H1 (cell line): ENCODE measurements at regions not wholly inside any gene's neighbourhood (a gene's known extent, or its start where the extent isn't known, plus 50 kb on each side); places are given as distances from the start of the nearest gene placed in this dataset.

ENCODE experiments used
- CTCF ChIA-PET: fragments of 300-600 bp; sonication (Branson Sonifier 250); formaldehyde crosslinking; loops from one replicate; lab custom pipeline; 2021; ENCODE audit not compliant: partially characterized antibody; lab: Charles Lee
- POLR2A ChIA-PET: fragments of 300-600 bp; sonication (Branson Sonifier 250); formaldehyde crosslinking; loops from one replicate; lab custom pipeline; 2021; ENCODE audit warnings: inconsistent platforms; ENCODE audit not compliant: partially characterized antibody; lab: Charles Lee
- DNase-seq, 2 experiments: peaks; one replicate each; pipeline versions ENCODE4 v3.0.0 to v3.0.0-alpha.2; 2010 to 2022; ENCODE audit warnings: low spot score in 2 of 2, low read depth in 1 of 2, mixed read lengths in 1 of 2
- FAIRE-seq: peaks from 2 replicates; lab custom pipeline; 2011; peaks lifted over from hg19 to GRCh38; lab: Jason Lieb, UNC
- H2AFZ ChIP-seq: 2 replicates; pipeline ENCODE4 v1.8.1; 2012; ENCODE audit warnings: low read length, inconsistent platforms
- H2AK5ac ChIP-seq: 2 replicates; pipeline ENCODE4 v1.6.1; 2013; ENCODE audit warnings: low read depth, low read length
- H2BK120ac ChIP-seq: replicated peaks from 2 replicates; pipeline ENCODE3; 2013; ENCODE audit warnings: low read depth, low read length, inconsistent platforms
- H2BK12ac ChIP-seq: 2 replicates; pipeline ENCODE4 v1.6.1; 2013; ENCODE audit warnings: low read depth, low read length
- H2BK15ac ChIP-seq: 2 replicates; pipeline ENCODE4 v1.6.1; 2013; ENCODE audit warnings: low read length
- H2BK20ac ChIP-seq: 2 replicates; pipeline ENCODE4 v1.6.1; 2013; ENCODE audit warnings: low read length
- H2BK5ac ChIP-seq: 2 replicates; pipeline ENCODE4 v1.6.1; 2013; ENCODE audit warnings: low read depth, low read length
- H3K14ac ChIP-seq: 2 replicates; pipeline ENCODE4 v1.6.1; 2013; ENCODE audit warnings: inconsistent platforms; ENCODE audit not compliant: insufficient read length
- H3K18ac ChIP-seq: 2 replicates; pipeline ENCODE4 v1.6.1; 2013; ENCODE audit warnings: low read length; ENCODE audit errors: extremely low read depth
- H3K23ac ChIP-seq: 2 replicates; pipeline ENCODE4 v1.6.1; 2013; ENCODE audit warnings: inconsistent platforms; ENCODE audit not compliant: insufficient read length
- H3K23me2 ChIP-seq: 2 replicates; pipeline ENCODE4 v1.6.1; 2013; ENCODE audit warnings: low read depth, low read length
- H3K27ac ChIP-seq: 2 replicates; pipeline ENCODE4 v1.6.1; 2011; ENCODE audit warnings: low read depth, low read length, inconsistent platforms
- H3K27me3 ChIP-seq, 4 experiments: replicated peaks in 1 of 4; 1 replicate in 1 of 4; 2 replicates in 3 of 4; pipeline versions ENCODE4 v1.6.1 to v1.8.1; 2011 to 2013; ENCODE audit warnings: low read length in 3 of 4, mild to moderate bottlenecking in 3 of 4, inconsistent platforms in 2 of 4, mixed read lengths in 2 of 4, moderate library complexity in 1 of 4; ENCODE audit not compliant: control insufficient read depth in 3 of 4, insufficient read depth in 3 of 4; ENCODE audit errors: extremely low read depth in 1 of 4
- H3K36me3 ChIP-seq, 4 experiments: 2 replicates each; pipeline versions ENCODE4 v1.6.1 to v1.8.1; 2011 to 2013; ENCODE audit warnings: mild to moderate bottlenecking in 4 of 4, low read length in 3 of 4, moderate library complexity in 2 of 4, control low read depth in 1 of 4, inconsistent platforms in 1 of 4; ENCODE audit not compliant: insufficient read depth in 4 of 4, control insufficient read depth in 2 of 4
- H3K4ac ChIP-seq: replicated peaks from 2 replicates; pipeline ENCODE3; 2013; ENCODE audit warnings: low read length, low read depth, mixed read lengths, inconsistent platforms; ENCODE audit not compliant: insufficient read length
- H3K4me1 ChIP-seq, 4 experiments: replicated peaks in 1 of 4; 1 replicate in 1 of 4; 2 replicates in 3 of 4; pipeline versions ENCODE4 v1.6.1 to v1.8.1; 2011 to 2013; ENCODE audit warnings: low read length in 3 of 4, inconsistent platforms in 2 of 4, mixed read lengths in 1 of 4; ENCODE audit not compliant: insufficient read depth in 4 of 4, control insufficient read depth in 3 of 4
- H3K4me2 ChIP-seq, 2 experiments: 2 replicates each; pipeline versions ENCODE4 v1.6.1 to v1.8.1; 2011 to 2013; ENCODE audit warnings: low read depth in 2 of 2, low read length in 2 of 2, control low read depth in 1 of 2, inconsistent platforms in 1 of 2, mild to moderate bottlenecking in 1 of 2; ENCODE audit not compliant: insufficient read depth in 1 of 2
- H3K4me3 ChIP-seq, 4 experiments: fragments of 200-600, 300-600 bp in 1 of 4; sonication (generic), shearing (Covaris generic), sonication (Bioruptor Twin) in 1 of 4; 2 replicates each; pipeline versions ENCODE4 v1.5.1 to v1.8.1; 2011 to 2016; ENCODE audit warnings: low read length in 4 of 4, low read depth in 3 of 4, control low read depth in 2 of 4, inconsistent platforms in 2 of 4, mild to moderate bottlenecking in 2 of 4, mixed read lengths in 1 of 4, moderate library complexity in 1 of 4; ENCODE audit not compliant: insufficient read depth in 2 of 4; ENCODE audit errors: extremely low read depth in 1 of 4
- H3K56ac ChIP-seq: replicated peaks from 2 replicates; pipeline ENCODE3; 2013; ENCODE audit warnings: low read depth, mild to moderate bottlenecking, mixed read lengths, low read length, inconsistent platforms; ENCODE audit not compliant: insufficient read length
- H3K79me1 ChIP-seq: 2 replicates; pipeline ENCODE4 v1.6.1; 2013; ENCODE audit warnings: low read depth, low read length, control low read depth
- H3K79me2 ChIP-seq, 2 experiments: 2 replicates each; pipeline versions ENCODE4 v1.6.1 to v1.8.1; 2012 to 2013; ENCODE audit warnings: low read length in 2 of 2, mild to moderate bottlenecking in 2 of 2, inconsistent platforms in 1 of 2; ENCODE audit not compliant: insufficient read depth in 2 of 2, control insufficient read depth in 1 of 2
- H3K9ac ChIP-seq, 4 experiments: replicated peaks in 1 of 4; 1 replicate in 1 of 4; 2 replicates in 3 of 4; pipeline versions ENCODE4 v1.6.1 to v1.8.1; 2011 to 2013; ENCODE audit warnings: low read depth in 3 of 4, low read length in 3 of 4, control low read depth in 2 of 4, mild to moderate bottlenecking in 2 of 4, moderate library complexity in 2 of 4, inconsistent platforms in 1 of 4; ENCODE audit errors: extremely low read depth in 1 of 4
- H3K9me3 ChIP-seq, 2 experiments: 2 replicates each; pipeline versions ENCODE4 v1.6.1 to v1.8.1; 2012 to 2013; ENCODE audit warnings: mild to moderate bottlenecking in 2 of 2, moderate library complexity in 2 of 2, control low read depth in 1 of 2, inconsistent platforms in 1 of 2, low read depth in 1 of 2, low read length in 1 of 2, mixed read lengths in 1 of 2; ENCODE audit not compliant: insufficient read depth in 2 of 2
- H4K20me1 ChIP-seq, 2 experiments: replicated peaks in 1 of 2; 2 replicates each; pipeline versions ENCODE3 to v1.8.1; 2011 to 2013; ENCODE audit warnings: inconsistent platforms in 2 of 2, low read length in 2 of 2, mild to moderate bottlenecking in 1 of 2; ENCODE audit not compliant: insufficient read depth in 2 of 2, control insufficient read depth in 1 of 2
- H4K5ac ChIP-seq: 2 replicates; pipeline ENCODE4 v1.6.1; 2013; ENCODE audit warnings: low read length, low read depth, mixed read lengths, inconsistent platforms; ENCODE audit not compliant: insufficient read length
- H4K8ac ChIP-seq: 2 replicates; pipeline ENCODE4 v1.8.0; 2013; ENCODE audit warnings: mild to moderate bottlenecking, moderate library complexity, low read length, inconsistent platforms; ENCODE audit not compliant: insufficient read depth; ENCODE audit errors: extremely low read depth
- H4K91ac ChIP-seq: replicated peaks from 2 replicates; pipeline ENCODE3; 2013; ENCODE audit warnings: low read length, mixed read lengths, inconsistent platforms; ENCODE audit not compliant: insufficient read length
- ASH2L ChIP-seq: fragments of 200-600, 300-600 bp; sonication (generic); IDR thresholded peaks from one replicate; pipeline ENCODE4 v1.7.1; 2017; ENCODE audit warnings: low read length
- JUN ChIP-seq: IDR thresholded peaks from 2 replicates; pipeline ENCODE4 v1.6.1; 2011; ENCODE audit warnings: low read depth, mild to moderate bottlenecking, improper control_type of control experiment, low read length
- MAX ChIP-seq: IDR thresholded peaks from 2 replicates; pipeline ENCODE4 v1.6.1; 2012; ENCODE audit warnings: inconsistent platforms
- POLR2AphosphoS5 ChIP-seq: IDR thresholded peaks from 2 replicates; pipeline ENCODE4 v1.6.1; 2011; ENCODE audit warnings: low read depth, low read length
- RAD21 ChIP-seq, 2 experiments: IDR thresholded peaks in 1 of 2; conservative IDR thresholded peaks in 1 of 2; 2 replicates each; pipeline ENCODE4 v1.6.1; 2011; ENCODE audit warnings: low read depth in 2 of 2, low read length in 2 of 2, improper control_type of control experiment in 1 of 2, inconsistent platforms in 1 of 2, mild to moderate bottlenecking in 1 of 2, moderate library complexity in 1 of 2
- TAF1 ChIP-seq: IDR thresholded peaks from 2 replicates; pipeline ENCODE4 v1.6.1; 2011; ENCODE audit warnings: mild to moderate bottlenecking, low read depth, low read length
- WGBS, 2 experiments: shearing (Covaris generic) in 1 of 2; methylation state at CpG; one replicate each; pipeline versions ENCODE4 v1.1.6 to v1.1.7; 2013 to 2015; ENCODE audit warnings: low lambda C conversion rate in 2 of 2, mixed read lengths in 2 of 2, inconsistent platforms in 1 of 2, low coverage in 1 of 2, missing lambda C conversion rate in 1 of 2; ENCODE audit not compliant: insufficient replicate concordance in 2 of 2, insufficient coverage in 1 of 2, insufficient read length in 1 of 2; ENCODE audit errors: extremely low coverage in 1 of 2, missing lambda C conversion rate in 1 of 2; 5-methylcytosine and 5-hydroxymethylcytosine counted together

GRCh38 chr15:26200427-26200826 is 337.3 kb upstream of the ATP10A start:
- Histone ChIP-seq H2BK20ac (no peak overlapping the region; the same call in 1 of the 2 replicates), H3K27me3 (peaks cover 0 to 8% (median 0%) of the 10 kb centered on the region in 4 experiments; a peak in 3 of 7 replicates), H3K9me3 (no peaks in the 10 kb centered on the region), H3K14ac (no peak overlapping the region), H3K27ac (no peak overlapping the region), H3K56ac (no peak overlapping the region), H3K4ac (no peak overlapping the region), H4K91ac (no peak overlapping the region), H3K4me3 (no peak overlapping the region), H4K20me1 (no peaks in the 10 kb centered on the region), H4K5ac (no peak overlapping the region), H3K23ac (no peak overlapping the region), H2BK15ac (no peak overlapping the region), H3K23me2 (no peaks in the 10 kb centered on the region), H3K36me3 (no peaks in the 10 kb centered on the region), H3K9ac (no peak overlapping the region), H3K79me2 (no peaks in the 10 kb centered on the region), H2AK5ac (no peak overlapping the region), H3K4me2 (no peak overlapping the region; a peak in 1 of 4 replicates), H4K8ac (no peak overlapping the region), H3K79me1 (no peaks in the 10 kb centered on the region), H3K18ac (no peak overlapping the region), H3K4me1 (peaks cover 8 to 19% (median 14%) of the 10 kb centered on the region in 4 experiments)
- FAIRE-seq, result no peak
- ChIA-PET POLR2A (interaction anchor here (0.6 to 2.6 kb wide), 4 partner anchors 33 to 421 kb away, joined by 3 to 10 read pairs (median 4); no protein-coding TSS in a partner anchor), CTCF (interaction anchor here (2.1 to 2.4 kb wide), 2 partner anchors 20 to 61 kb away, joined by 7 to 9 read pairs; no protein-coding TSS in a partner anchor)
- no peak for DNase-seq
- TF ChIP-seq ASH2L, result no peak
- no peak for TF ChIP-seq POLR2AphosphoS5
- TF ChIP-seq JUN, result no peak
- TF ChIP-seq MAX, result 0 out of 2 replicates have a peak, but pooled peaks have one; percentile 10
- no peak for TF ChIP-seq RAD21 (IDR thresholded peaks at IDR 0.05 in 1 of 2, conservative IDR thresholded peaks at IDR 0.05 in 1 of 2; ENCODE audit: low read depth in 2 of 2, low read length in 2 of 2)
- TF ChIP-seq TAF1, result no peak
- TF ChIP-seq, all 59 proteins: peak for 1
- Histone ChIP-seq H2BK120ac (no peak overlapping the region), H2AFZ (no peak overlapping the region), H2BK5ac (no peak overlapping the region; the same call in 1 of the 2 replicates), H2BK12ac (no peak overlapping the region)
- WGBS, 2 experiments, result 59% methylated on average over 8 of the region's 8 CpGs; no CpG with 5 or more reads in 1 of the 2 experiments
